ENCODE measurements at regions not wholly inside any gene's neighbourhood (a gene's known extent, or its start where the extent isn't known, plus 50 kb on each side); places are given as distances from the start of the nearest gene placed in this dataset.
A peak's percentile ranks its signal among the peaks of the same experiment; 100 is the strongest.

- Histone ChIP-seq H2AFZ (peak overlapping the region; percentile 20; the same call in 1 of the 2 replicates), H3K4me2 (peak overlapping the region; percentile 70), H3K9me3 (ENCODE audit: insufficient read depth, low read depth) (peaks cover 8% of the 10 kb centered on the region; the same call in 1 of the 2 replicates), H3K27me3 (ENCODE audit: insufficient read depth, low read depth) (no peaks in the 10 kb centered on the region), H3K9me2 (ENCODE audit: insufficient read depth) (no peaks in the 10 kb centered on the region), H3F3A (ENCODE audit: insufficient read depth, low read depth) (peaks cover 48% of the 10 kb centered on the region), H4K20me1 (ENCODE audit: insufficient read depth) (no peaks in the 10 kb centered on the region), H3K27ac (peak overlapping the region; percentile 97), H3K79me2 (ENCODE audit: low read depth) (no peaks in the 10 kb centered on the region), H3K36me3 (ENCODE audit: low read depth) (no peaks in the 10 kb centered on the region), H3K4me1 (replicated peaks; ENCODE audit: insufficient read depth) (peaks cover 70% of the 10 kb centered on the region), H3K4me3 (peak overlapping the region; percentile 29; the same call in 1 of the 2 replicates)
- intact Hi-C loops (cut with micrococcal nuclease; ENCODE audit: unreplicated experiment), result no loop called here
- TF ChIP-seq CTCF (conservative IDR thresholded peaks at IDR 0.05), result no peak
- TF ChIP-seq EZH2 (IDR thresholded peaks at IDR 0.05; ENCODE audit: low read depth), result no peak
- ChIA-PET CTCF (no interaction called here), POLR2A (ENCODE audit: unreplicated experiment) (interaction anchor here (0.6 kb wide), 1 partner anchor 69 kb away, joined by 6 read pairs; no protein-coding TSS in a partner anchor)
- BruUV-seq (replicated peaks), result no TSS peak
- DNase-seq, result peak; percentile 66 to 96
These were observed 119.3 kb upstream of the PKDCC start for GRCh38 chr2:41928526-41928925.

- CTCF ChIA-PET, result no interaction called here
- no TSS peak for BruUV-seq (replicated peaks)
- Histone ChIP-seq H2AFZ (peak overlapping the region; percentile 30; the same call in 1 of the 2 replicates), H3F3A (ENCODE audit: insufficient read depth, low read depth) (peaks cover 58% of the 10 kb centered on the region), H3K36me3 (ENCODE audit: low read depth) (no peaks in the 10 kb centered on the region), H3K9me2 (ENCODE audit: insufficient read depth) (no peaks in the 10 kb centered on the region), H3K4me1 (replicated peaks; ENCODE audit: insufficient read depth) (peaks cover 85% of the 10 kb centered on the region), H3K27me3 (ENCODE audit: insufficient read depth, low read depth) (no peaks in the 10 kb centered on the region), H3K27ac (peak overlapping the region; percentile 97), H3K4me2 (peak overlapping the region; percentile 70), H3K9me3 (ENCODE audit: insufficient read depth, low read depth) (no peaks in the 10 kb centered on the region), H3K4me3 (peak overlapping the region; percentile 24; the same call in 1 of the 2 replicates), H4K20me1 (ENCODE audit: insufficient read depth) (no peaks in the 10 kb centered on the region), H3K79me2 (ENCODE audit: low read depth) (no peaks in the 10 kb centered on the region)
- intact Hi-C loops (cut with micrococcal nuclease; ENCODE audit: unreplicated experiment), result loop anchor here (1.0 to 5.0 kb wide), 2 partner anchors 9 to 1141 kb away; no protein-coding TSS in a partner anchor
- POLR2A ChIA-PET (ENCODE audit: unreplicated experiment), result no interaction called here
- peak; percentile 81 to 98 for DNase-seq
- no peak for TF ChIP-seq EZH2 (IDR thresholded peaks at IDR 0.05; ENCODE audit: low read depth)
- TF ChIP-seq CTCF (conservative IDR thresholded peaks at IDR 0.05), result no peak
These were observed 116.8 kb upstream of the PKDCC start for GRCh38 chr2:41930807-41931566.

- peak overlapping the region; percentile 97 for H3K27ac ChIP-seq
- no peaks in the 10 kb centered on the region for H3K79me2 ChIP-seq (ENCODE audit: low read depth)
- ChIA-PET POLR2A (ENCODE audit: unreplicated experiment) (no interaction called here), CTCF (no interaction called here)
- H3F3A ChIP-seq (ENCODE audit: insufficient read depth, low read depth), result peaks cover 64% of the 10 kb centered on the region
- H3K4me3 ChIP-seq, result no peak overlapping the region
- intact Hi-C loops (cut with micrococcal nuclease; ENCODE audit: unreplicated experiment), result loop anchor here (5.0 kb wide), 1 partner anchor 1140 kb away; no protein-coding TSS in a partner anchor
- no TSS peak for BruUV-seq (replicated peaks)
- H3K9me2 ChIP-seq (ENCODE audit: insufficient read depth), result no peaks in the 10 kb centered on the region
- H3K4me1 ChIP-seq (replicated peaks; ENCODE audit: insufficient read depth), result peaks cover 85% of the 10 kb centered on the region
- H4K20me1 ChIP-seq (ENCODE audit: insufficient read depth), result no peaks in the 10 kb centered on the region
- H3K27me3 ChIP-seq (ENCODE audit: insufficient read depth, low read depth), result no peaks in the 10 kb centered on the region
- peak overlapping the region; percentile 70 for H3K4me2 ChIP-seq
- no peak for DNase-seq
- H3K36me3 ChIP-seq (ENCODE audit: low read depth), result no peaks in the 10 kb centered on the region
- H3K9me3 ChIP-seq (ENCODE audit: insufficient read depth, low read depth), result no peaks in the 10 kb centered on the region
- no peak for TF ChIP-seq EZH2 (IDR thresholded peaks at IDR 0.05; ENCODE audit: low read depth)
- no peak for TF ChIP-seq CTCF (conservative IDR thresholded peaks at IDR 0.05)
- H2AFZ ChIP-seq, result no peak overlapping the region
These were observed 115.4 kb upstream of the PKDCC start for GRCh38 chr2:41932241-41933045.

Data from PC-9 (cell line).